ENCODE measurements at regions not wholly inside any gene's neighbourhood (a gene's known extent, or its start where the extent isn't known, plus 50 kb on each side); places are given as distances from the start of the nearest gene placed in this dataset.

DNA sequence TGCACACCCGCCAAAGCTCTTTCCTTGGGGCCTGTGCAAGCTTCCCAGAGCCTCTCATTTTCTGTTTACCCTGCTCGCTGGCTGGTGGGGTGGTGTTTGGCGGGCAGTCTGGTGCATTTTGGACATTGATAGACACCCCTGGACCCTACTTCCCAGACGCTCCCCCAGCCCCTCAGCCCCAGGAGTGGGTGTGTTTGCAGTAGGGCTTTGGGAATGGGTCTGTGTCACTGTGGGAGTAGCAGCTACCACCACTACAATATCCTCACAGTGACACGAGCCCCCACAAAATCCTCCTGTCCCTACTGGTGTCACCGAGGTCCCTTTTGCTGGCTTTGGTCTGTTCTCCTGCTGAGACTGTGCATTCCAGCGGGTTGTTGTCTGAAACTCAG lies 371.3 kb downstream of the TMEM121 start:
- H3K4me1 ChIP-seq, result no peaks in the 10 kb centered on the region
- intact Hi-C loops (cut with micrococcal nuclease), result no loop called here
- no peak overlapping the region for H3K4me3 ChIP-seq
- DNase-seq, result no peak
- TF ChIP-seq, protein P1, sequence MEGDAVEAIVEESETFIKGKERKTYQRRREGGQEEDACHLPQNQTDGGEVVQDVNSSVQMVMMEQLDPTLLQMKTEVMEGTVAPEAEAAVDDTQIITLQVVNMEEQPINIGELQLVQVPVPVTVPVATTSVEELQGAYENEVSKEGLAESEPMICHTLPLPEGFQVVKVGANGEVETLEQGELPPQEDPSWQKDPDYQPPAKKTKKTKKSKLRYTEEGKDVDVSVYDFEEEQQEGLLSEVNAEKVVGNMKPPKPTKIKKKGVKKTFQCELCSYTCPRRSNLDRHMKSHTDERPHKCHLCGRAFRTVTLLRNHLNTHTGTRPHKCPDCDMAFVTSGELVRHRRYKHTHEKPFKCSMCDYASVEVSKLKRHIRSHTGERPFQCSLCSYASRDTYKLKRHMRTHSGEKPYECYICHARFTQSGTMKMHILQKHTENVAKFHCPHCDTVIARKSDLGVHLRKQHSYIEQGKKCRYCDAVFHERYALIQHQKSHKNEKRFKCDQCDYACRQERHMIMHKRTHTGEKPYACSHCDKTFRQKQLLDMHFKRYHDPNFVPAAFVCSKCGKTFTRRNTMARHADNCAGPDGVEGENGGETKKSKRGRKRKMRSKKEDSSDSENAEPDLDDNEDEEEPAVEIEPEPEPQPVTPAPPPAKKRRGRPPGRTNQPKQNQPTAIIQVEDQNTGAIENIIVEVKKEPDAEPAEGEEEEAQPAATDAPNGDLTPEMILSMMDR (IDR thresholded peaks at IDR 0.05; ENCODE audit: borderline replicate concordance), result no peak
- peaks cover 35% of the 10 kb centered on the region for H3K27me3 ChIP-seq (ENCODE audit: low read depth)
- no peak overlapping the region for H3K27ac ChIP-seq (replicated peaks)
- no peaks in the 10 kb centered on the region for H3K36me3 ChIP-seq
- H3K9me3 ChIP-seq (replicated peaks), result peaks cover 6% of the 10 kb centered on the region

DNA sequence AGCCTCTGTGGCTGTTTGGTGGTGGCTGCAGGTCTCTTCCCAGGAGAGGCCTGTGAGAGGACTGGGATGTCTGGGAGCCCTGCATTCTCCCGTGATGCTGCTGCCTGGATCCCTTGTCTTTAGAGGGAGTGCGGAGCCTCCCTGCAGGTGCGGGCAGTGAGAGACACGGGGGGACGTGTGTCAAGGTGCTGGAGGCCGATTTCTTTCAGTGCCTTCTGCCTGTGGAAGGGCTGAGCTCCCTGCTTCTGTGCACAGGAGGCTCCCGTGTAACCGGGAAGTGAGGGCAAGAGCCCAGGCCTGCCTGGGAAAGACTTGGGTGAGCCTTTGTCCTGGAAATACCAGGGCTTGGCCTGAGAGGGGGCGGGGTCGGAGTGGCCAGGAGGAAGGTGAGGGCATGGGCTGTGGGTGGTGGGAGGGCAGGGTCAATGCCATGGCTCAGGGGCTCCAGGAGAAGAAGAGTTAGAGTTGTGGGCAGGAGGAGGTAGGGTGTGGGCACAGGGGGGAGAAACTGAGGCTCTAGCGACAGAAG lies 372.2 kb downstream of the TMEM121 start:
- Histone ChIP-seq H3K4me1 (no peaks in the 10 kb centered on the region), H3K36me3 (no peaks in the 10 kb centered on the region), H3K9me3 (replicated peaks) (peaks cover 6% of the 10 kb centered on the region), H3K27ac (replicated peaks) (no peak overlapping the region), H3K4me3 (no peak overlapping the region), H3K27me3 (ENCODE audit: low read depth) (peaks cover 35% of the 10 kb centered on the region)
- DNase-seq, result no peak
- TF ChIP-seq, protein P1 (IDR thresholded peaks at IDR 0.05; ENCODE audit: borderline replicate concordance), result no peak
- intact Hi-C loops (cut with micrococcal nuclease), result no loop called here

GRCh38 chr14:105899071-105899641 lies 372.8 kb downstream of the TMEM121 start:
- Histone ChIP-seq H3K36me3 (no peaks in the 10 kb centered on the region), H3K4me3 (no peak overlapping the region), H3K9me3 (replicated peaks) (peaks cover 6% of the 10 kb centered on the region), H3K27ac (replicated peaks) (no peak overlapping the region), H3K27me3 (ENCODE audit: low read depth) (peaks cover 35% of the 10 kb centered on the region), H3K4me1 (no peaks in the 10 kb centered on the region)
- intact Hi-C loops (cut with micrococcal nuclease), result no loop called here
- TF ChIP-seq, protein P1 (IDR thresholded peaks at IDR 0.05; ENCODE audit: borderline replicate concordance), result no peak
- no peak for DNase-seq

DNA sequence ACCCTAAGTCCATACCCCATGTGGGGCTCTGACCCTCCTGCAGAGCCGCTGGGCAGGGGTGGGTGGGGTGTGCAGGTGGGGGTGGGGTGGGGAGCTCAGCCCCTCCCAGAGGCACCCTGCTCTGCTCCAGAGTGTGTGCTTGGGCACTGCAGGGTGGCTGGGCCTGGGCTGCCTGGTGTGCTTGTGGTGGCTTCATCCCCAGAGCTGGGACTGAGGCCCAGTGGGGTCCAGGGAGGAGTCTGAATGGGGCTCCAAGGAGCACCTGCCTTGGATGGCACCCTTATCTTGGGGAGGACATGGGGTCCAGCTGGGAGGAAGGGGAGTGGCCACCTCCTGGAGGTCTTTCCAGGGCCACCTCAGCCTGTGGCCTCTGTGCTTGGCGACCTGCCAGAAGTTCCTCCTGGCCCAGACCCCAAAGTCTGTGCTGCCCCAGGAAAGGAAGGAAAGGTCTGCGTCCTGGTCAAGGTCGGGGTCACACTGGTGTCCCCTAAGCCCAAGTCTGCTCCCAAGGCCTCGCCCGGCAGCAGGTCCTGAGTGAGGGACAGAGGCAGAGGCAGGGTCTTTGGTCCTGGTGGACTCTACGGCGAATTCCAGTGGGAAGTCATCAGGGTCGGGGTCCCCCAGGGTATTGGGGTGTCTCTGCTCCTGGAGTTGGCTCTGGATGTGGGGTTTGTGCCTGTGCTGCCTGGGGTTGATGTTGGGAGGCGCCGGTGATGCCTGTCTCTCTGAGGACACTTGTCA lies 373.4 kb downstream of the TMEM121 start:
- Histone ChIP-seq H3K36me3 (no peaks in the 10 kb centered on the region), H3K4me3 (no peak overlapping the region), H3K9me3 (replicated peaks) (peaks cover 6% of the 10 kb centered on the region), H3K27ac (replicated peaks) (no peak overlapping the region), H3K27me3 (ENCODE audit: low read depth) (peaks cover 35% of the 10 kb centered on the region), H3K4me1 (no peaks in the 10 kb centered on the region)
- DNase-seq, result no peak
- TF ChIP-seq, protein P1 (IDR thresholded peaks at IDR 0.05; ENCODE audit: borderline replicate concordance), result no peak
- intact Hi-C loops (cut with micrococcal nuclease), result no loop called here

DNA sequence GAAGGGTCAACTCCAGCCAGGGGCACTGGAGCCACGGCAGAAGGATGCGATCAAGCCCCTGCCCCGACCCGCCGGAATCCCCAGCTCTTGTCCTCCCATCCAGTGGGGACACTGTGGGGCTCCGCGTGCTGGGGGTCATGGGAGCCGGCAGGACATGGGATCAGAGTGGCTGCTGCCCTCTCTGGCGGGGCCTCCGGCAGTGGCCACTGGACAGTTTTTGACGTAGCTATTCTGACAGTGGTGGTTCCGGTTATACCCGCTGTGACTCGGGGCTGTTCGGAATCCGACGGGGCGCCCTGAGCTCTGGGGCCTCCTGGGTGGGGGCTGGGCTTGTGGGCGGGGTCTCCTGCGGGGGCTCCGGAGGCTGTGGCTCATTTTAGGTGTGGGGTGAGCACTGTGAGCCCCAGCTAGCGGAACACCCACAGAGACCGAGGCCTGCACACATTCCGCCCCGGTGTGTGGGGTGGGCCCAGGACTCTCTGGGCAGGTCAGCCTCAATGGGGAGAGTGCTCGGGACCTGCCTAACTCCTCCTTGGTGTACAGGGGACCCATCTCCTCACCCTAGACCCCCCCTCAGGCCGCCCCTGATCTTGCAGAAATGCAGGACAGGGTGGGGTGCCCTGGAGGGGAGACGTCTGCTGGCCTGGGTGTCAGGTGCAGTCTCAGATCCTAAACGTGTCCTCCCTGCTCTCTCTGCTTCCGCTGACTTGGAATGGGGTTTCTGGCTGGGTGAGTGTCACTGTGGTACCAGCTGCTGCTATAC lies 374.2 kb downstream of the TMEM121 start:
- H3K27me3 ChIP-seq (ENCODE audit: low read depth), result peaks cover 35% of the 10 kb centered on the region
- H3K4me3 ChIP-seq, result no peak overlapping the region
- peaks cover 6% of the 10 kb centered on the region for H3K9me3 ChIP-seq (replicated peaks)
- no peaks in the 10 kb centered on the region for H3K36me3 ChIP-seq
- DNase-seq, result no peak
- TF ChIP-seq, protein P1 (IDR thresholded peaks at IDR 0.05; ENCODE audit: borderline replicate concordance), result no peak
- no peaks in the 10 kb centered on the region for H3K4me1 ChIP-seq
- no peak overlapping the region for H3K27ac ChIP-seq (replicated peaks)
- intact Hi-C loops (cut with micrococcal nuclease), result no loop called here
